ENCODE measurements at regions not wholly inside any gene's neighbourhood (a gene's known extent, or its start where the extent isn't known, plus 50 kb on each side); places are given as distances from the start of the nearest gene placed in this dataset.

DNA sequence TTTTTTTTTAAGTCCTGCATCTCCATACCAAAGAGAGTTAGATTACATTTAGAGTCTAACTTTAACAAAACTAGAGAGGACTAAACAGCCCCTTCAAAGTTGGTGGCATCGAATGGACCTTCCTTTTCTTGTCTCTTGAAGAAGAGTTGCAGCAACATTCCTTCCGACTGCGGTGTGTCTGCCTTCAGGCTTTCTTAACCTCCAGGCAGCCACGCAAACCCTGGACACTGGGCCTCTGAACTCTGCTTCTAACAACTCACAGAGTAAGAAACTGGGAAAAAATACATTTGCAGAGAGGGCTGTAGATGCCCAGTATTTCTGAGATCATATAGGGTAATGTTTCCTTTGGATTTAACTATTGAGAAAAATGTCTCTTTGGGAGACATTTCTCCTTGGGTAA lies 120.5 kb upstream of the MAST4 start:
- peaks cover 13 to 21% of the 10 kb centered on the region in 2 experiments for H3K4me1 Mint-ChIP-seq

More for the DNA sequence above, 120.5 kb upstream of the MAST4 start:
- H4K20me1 ChIP-seq (ENCODE audit: control insufficient read depth, insufficient read depth, insufficient read length): no peaks in the 10 kb centered on the region
- H2AK5ac ChIP-seq (ENCODE audit: insufficient read length, low read length): no peak overlapping the region
- no peak overlapping the region for H3K4ac ChIP-seq (ENCODE audit: low read depth, low read length)
- H2BK5ac ChIP-seq (ENCODE audit: insufficient read length, low read length): no peak overlapping the region
- no peaks in the 10 kb centered on the region; the same call in 1 of the 2 replicates for H3K27me3 Mint-ChIP-seq (ENCODE audit: low read depth)
- H4K8ac ChIP-seq (replicated peaks; ENCODE audit: insufficient read length, low read depth, low read length): no peak overlapping the region
- peaks cover 24 to 35% of the 10 kb centered on the region in 2 experiments for H3K9me3 Mint-ChIP-seq
- no peak overlapping the region for H3K23ac ChIP-seq (ENCODE audit: insufficient read length, low read depth, low read length)
- H3K79me1 ChIP-seq (ENCODE audit: insufficient read depth, low read depth, low read length, poor library complexity, severe bottlenecking): no peaks in the 10 kb centered on the region
- H3K79me2 ChIP-seq (ENCODE audit: insufficient read depth, low read length): no peaks in the 10 kb centered on the region
- H2BK120ac ChIP-seq (ENCODE audit: low read depth, low read length, poor library complexity, severe bottlenecking): no peak overlapping the region
- H3K9me3 ChIP-seq (ENCODE audit: control insufficient read depth, low read depth, low read length): no peaks in the 10 kb centered on the region
- H3K9ac ChIP-seq (ENCODE audit: extremely low read depth, insufficient read length, low read length): no peak overlapping the region
- H3K23me2 ChIP-seq (ENCODE audit: insufficient read length, low read depth, low read length, poor library complexity, severe bottlenecking): no peaks in the 10 kb centered on the region
- no peak overlapping the region for H3K56ac ChIP-seq (ENCODE audit: insufficient read length, low read depth, low read length)
- no peak for DNase-seq
- no peak overlapping the region for H3K27ac ChIP-seq (ENCODE audit: insufficient read length, low read depth, low read length)
- no peak overlapping the region for H2BK20ac ChIP-seq (ENCODE audit: low read depth, low read length, poor library complexity, severe bottlenecking)
- no peak overlapping the region for H4K91ac ChIP-seq (ENCODE audit: insufficient read length, low read depth, low read length)
- no peak overlapping the region for H3K18ac ChIP-seq (ENCODE audit: insufficient read length, low read depth, low read length)
- H4K5ac ChIP-seq (ENCODE audit: insufficient read length, low read depth, low read length): no peak overlapping the region
- no peak overlapping the region for H2BK12ac ChIP-seq (ENCODE audit: insufficient read length, low read depth, low read length)
- H2AFZ ChIP-seq (ENCODE audit: low read length): no peak overlapping the region
- TF ChIP-seq, protein P1, sequence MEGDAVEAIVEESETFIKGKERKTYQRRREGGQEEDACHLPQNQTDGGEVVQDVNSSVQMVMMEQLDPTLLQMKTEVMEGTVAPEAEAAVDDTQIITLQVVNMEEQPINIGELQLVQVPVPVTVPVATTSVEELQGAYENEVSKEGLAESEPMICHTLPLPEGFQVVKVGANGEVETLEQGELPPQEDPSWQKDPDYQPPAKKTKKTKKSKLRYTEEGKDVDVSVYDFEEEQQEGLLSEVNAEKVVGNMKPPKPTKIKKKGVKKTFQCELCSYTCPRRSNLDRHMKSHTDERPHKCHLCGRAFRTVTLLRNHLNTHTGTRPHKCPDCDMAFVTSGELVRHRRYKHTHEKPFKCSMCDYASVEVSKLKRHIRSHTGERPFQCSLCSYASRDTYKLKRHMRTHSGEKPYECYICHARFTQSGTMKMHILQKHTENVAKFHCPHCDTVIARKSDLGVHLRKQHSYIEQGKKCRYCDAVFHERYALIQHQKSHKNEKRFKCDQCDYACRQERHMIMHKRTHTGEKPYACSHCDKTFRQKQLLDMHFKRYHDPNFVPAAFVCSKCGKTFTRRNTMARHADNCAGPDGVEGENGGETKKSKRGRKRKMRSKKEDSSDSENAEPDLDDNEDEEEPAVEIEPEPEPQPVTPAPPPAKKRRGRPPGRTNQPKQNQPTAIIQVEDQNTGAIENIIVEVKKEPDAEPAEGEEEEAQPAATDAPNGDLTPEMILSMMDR (conservative IDR thresholded peaks at IDR 0.05): no peak
- H3K36me3 Mint-ChIP-seq (ENCODE audit: insufficient read depth in 1 of 3, low read depth in 3 of 3): peaks cover 8 to 19% (median 15%) of the 10 kb centered on the region in 3 experiments; a peak in 6 of 7 replicates
- H3T11ph ChIP-seq (ENCODE audit: low read length): no peak overlapping the region
- H3K4me3 Mint-ChIP-seq: no peak overlapping the region
- no peak overlapping the region for H3K14ac ChIP-seq (ENCODE audit: insufficient read depth, low read length)
- peaks cover 4% of the 10 kb centered on the region; the same call in 1 of the 2 replicates for H3K4me1 ChIP-seq (ENCODE audit: insufficient read depth, low read length)
- H3K27ac Mint-ChIP-seq: no peak overlapping the region; a peak in 1 of 7 replicates
- WGBS (ENCODE audit: extremely low coverage, insufficient read length, low lambda C conversion rate): no CpG with 5 or more reads among the region's 4 CpGs
- no peak overlapping the region for H2BK15ac ChIP-seq (ENCODE audit: low read depth, low read length)
- H3K27me3 ChIP-seq (ENCODE audit: insufficient read depth, low read length): no peaks in the 10 kb centered on the region
- H3K4me2 ChIP-seq (ENCODE audit: insufficient read depth, insufficient read length, low read length): no peak overlapping the region

Data from H9 (cell line).